ENCODE measurements at regions not wholly inside any gene's neighbourhood (a gene's known extent, or its start where the extent isn't known, plus 50 kb on each side); places are given as distances from the start of the nearest gene placed in this dataset.
A peak's percentile ranks its signal among the peaks of the same experiment; 100 is the strongest.

- Histone ChIP-seq H3K9me3 (ENCODE audit: low read depth, low read length) (no peaks in the 10 kb centered on the region), H3K4me1 (ENCODE audit: insufficient read depth, low read length) (peaks cover 37% of the 10 kb centered on the region), H3K4me3 (ENCODE audit: insufficient read depth, low read length) (no peak overlapping the region), H2AFZ (ENCODE audit: low read length) (no peak overlapping the region), H3K27ac (ENCODE audit: low read depth, low read length) (peak overlapping the region; percentile 92), H3K36me3 (ENCODE audit: insufficient read depth, low read length) (no peaks in the 10 kb centered on the region), H3K27me3 (ENCODE audit: insufficient read depth, low read length) (no peaks in the 10 kb centered on the region), H3K4me2 (ENCODE audit: insufficient read depth, low read length) (peak overlapping the region; percentile 65), H3K79me2 (ENCODE audit: insufficient read depth, low read length) (no peaks in the 10 kb centered on the region), H4K20me1 (ENCODE audit: insufficient read depth, low read length) (no peaks in the 10 kb centered on the region)
- TF ChIP-seq, protein P1, sequence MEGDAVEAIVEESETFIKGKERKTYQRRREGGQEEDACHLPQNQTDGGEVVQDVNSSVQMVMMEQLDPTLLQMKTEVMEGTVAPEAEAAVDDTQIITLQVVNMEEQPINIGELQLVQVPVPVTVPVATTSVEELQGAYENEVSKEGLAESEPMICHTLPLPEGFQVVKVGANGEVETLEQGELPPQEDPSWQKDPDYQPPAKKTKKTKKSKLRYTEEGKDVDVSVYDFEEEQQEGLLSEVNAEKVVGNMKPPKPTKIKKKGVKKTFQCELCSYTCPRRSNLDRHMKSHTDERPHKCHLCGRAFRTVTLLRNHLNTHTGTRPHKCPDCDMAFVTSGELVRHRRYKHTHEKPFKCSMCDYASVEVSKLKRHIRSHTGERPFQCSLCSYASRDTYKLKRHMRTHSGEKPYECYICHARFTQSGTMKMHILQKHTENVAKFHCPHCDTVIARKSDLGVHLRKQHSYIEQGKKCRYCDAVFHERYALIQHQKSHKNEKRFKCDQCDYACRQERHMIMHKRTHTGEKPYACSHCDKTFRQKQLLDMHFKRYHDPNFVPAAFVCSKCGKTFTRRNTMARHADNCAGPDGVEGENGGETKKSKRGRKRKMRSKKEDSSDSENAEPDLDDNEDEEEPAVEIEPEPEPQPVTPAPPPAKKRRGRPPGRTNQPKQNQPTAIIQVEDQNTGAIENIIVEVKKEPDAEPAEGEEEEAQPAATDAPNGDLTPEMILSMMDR (IDR thresholded peaks at IDR 0.05; ENCODE audit: extremely low read depth, low read depth, low read length): no peak
- no peak for DNase-seq (ENCODE audit: insufficient read length, low spot score, missing footprints)
These were observed 65.2 kb upstream of the CTSC start for GRCh38 chr11:88402784-88403183.

GRCh38 chr11:88402192-88402715 lies 64.7 kb upstream of the CTSC start:
- Histone ChIP-seq H2AFZ (ENCODE audit: low read length) (no peak overlapping the region), H3K79me2 (ENCODE audit: insufficient read depth, low read length) (no peaks in the 10 kb centered on the region), H4K20me1 (ENCODE audit: insufficient read depth, low read length) (no peaks in the 10 kb centered on the region), H3K27ac (ENCODE audit: low read depth, low read length) (peak overlapping the region; percentile 92), H3K4me1 (ENCODE audit: insufficient read depth, low read length) (peaks cover 37% of the 10 kb centered on the region), H3K4me3 (ENCODE audit: insufficient read depth, low read length) (peak overlapping the region; percentile 21), H3K27me3 (ENCODE audit: insufficient read depth, low read length) (no peaks in the 10 kb centered on the region), H3K36me3 (ENCODE audit: insufficient read depth, low read length) (no peaks in the 10 kb centered on the region), H3K9me3 (ENCODE audit: low read depth, low read length) (no peaks in the 10 kb centered on the region), H3K4me2 (ENCODE audit: insufficient read depth, low read length) (peak overlapping the region; percentile 65)
- DNase-seq (ENCODE audit: insufficient read length, low spot score, missing footprints): no peak
- TF ChIP-seq, protein P1 (IDR thresholded peaks at IDR 0.05; ENCODE audit: extremely low read depth, low read depth, low read length): no peak

- Histone ChIP-seq H3K4me2 (ENCODE audit: insufficient read depth, low read length) (no peak overlapping the region), H3K4me3 (ENCODE audit: insufficient read depth, low read length) (no peak overlapping the region), H3K79me2 (ENCODE audit: insufficient read depth, low read length) (no peaks in the 10 kb centered on the region), H3K27ac (ENCODE audit: low read depth, low read length) (no peak overlapping the region), H2AFZ (ENCODE audit: low read length) (no peak overlapping the region), H3K36me3 (ENCODE audit: insufficient read depth, low read length) (no peaks in the 10 kb centered on the region), H3K27me3 (ENCODE audit: insufficient read depth, low read length) (no peaks in the 10 kb centered on the region), H4K20me1 (ENCODE audit: insufficient read depth, low read length) (no peaks in the 10 kb centered on the region), H3K9me3 (ENCODE audit: low read depth, low read length) (no peaks in the 10 kb centered on the region), H3K4me1 (ENCODE audit: insufficient read depth, low read length) (peaks cover 28% of the 10 kb centered on the region)
- peak; percentile 18 for DNase-seq (ENCODE audit: insufficient read length, low spot score, missing footprints)
- TF ChIP-seq, protein P1 (IDR thresholded peaks at IDR 0.05; ENCODE audit: extremely low read depth, low read depth, low read length): no peak
These were observed 61.4 kb upstream of the CTSC start for GRCh38 chr11:88398791-88399570.

GRCh38 chr11:88398372-88398771 lies 60.8 kb upstream of the CTSC start:
- H4K20me1 ChIP-seq (ENCODE audit: insufficient read depth, low read length): no peaks in the 10 kb centered on the region
- H3K4me3 ChIP-seq (ENCODE audit: insufficient read depth, low read length): no peak overlapping the region
- DNase-seq (ENCODE audit: insufficient read length, low spot score, missing footprints): peak; percentile 37
- H3K4me1 ChIP-seq (ENCODE audit: insufficient read depth, low read length): peaks cover 28% of the 10 kb centered on the region
- H3K27ac ChIP-seq (ENCODE audit: low read depth, low read length): no peak overlapping the region
- H2AFZ ChIP-seq (ENCODE audit: low read length): no peak overlapping the region
- H3K27me3 ChIP-seq (ENCODE audit: insufficient read depth, low read length): no peaks in the 10 kb centered on the region
- no peak overlapping the region for H3K4me2 ChIP-seq (ENCODE audit: insufficient read depth, low read length)
- H3K79me2 ChIP-seq (ENCODE audit: insufficient read depth, low read length): no peaks in the 10 kb centered on the region
- H3K9me3 ChIP-seq (ENCODE audit: low read depth, low read length): no peaks in the 10 kb centered on the region
- TF ChIP-seq, protein P1 (IDR thresholded peaks at IDR 0.05; ENCODE audit: extremely low read depth, low read depth, low read length): no peak
- no peaks in the 10 kb centered on the region for H3K36me3 ChIP-seq (ENCODE audit: insufficient read depth, low read length)

Measured in osteoblast (primary cell).